ENCODE measurements at regions not wholly inside any gene's neighbourhood (a gene's known extent, or its start where the extent isn't known, plus 50 kb on each side); places are given as distances from the start of the nearest gene placed in this dataset.
A peak's percentile ranks its signal among the peaks of the same experiment; 100 is the strongest.

- H3K27me3 ChIP-seq, result peaks cover 0 to 3% of the 10 kb centered on the region in 2 donors
These were observed 956.3 kb downstream of the SLC4A3 start for GRCh38 chr2:220583725-220584124.

GRCh38 chr2:220585241-220585640 lies 957.8 kb downstream of the SLC4A3 start:
- peaks cover 0 to 3% of the 10 kb centered on the region in 2 donors for H3K27me3 ChIP-seq
- intact Hi-C loops (cut with DNase I), result no loop called here
- H3K27ac ChIP-seq, result no peak overlapping the region

More at GRCh38 chr2:220583725-220584124, 956.3 kb downstream of the SLC4A3 start:
- H3K27ac ChIP-seq, result no peak overlapping the region
- DNase-seq (no peak), ATAC-seq (no peak)
- intact Hi-C loops (cut with DNase I), result no loop called here
- no peaks in the 10 kb centered on the region for H3K4me1 ChIP-seq
- H3K36me3 ChIP-seq, result no peaks in the 10 kb centered on the region
- no peak for TF ChIP-seq CTCF (IDR thresholded peaks at IDR 0.05)
- no peak overlapping the region for H3K4me3 ChIP-seq
- H3K9me3 ChIP-seq, result no peaks in the 10 kb centered on the region

GRCh38 chr2:220586980-220587530 lies 959.6 kb downstream of the SLC4A3 start:
- Histone ChIP-seq H3K4me1 (no peaks in the 10 kb centered on the region), H3K27ac (no peak overlapping the region), H3K4me3 (no peak overlapping the region), H3K27me3 (peaks cover 0 to 3% of the 10 kb centered on the region in 2 donors), H3K9me3 (no peaks in the 10 kb centered on the region), H3K36me3 (no peaks in the 10 kb centered on the region)
- DNase-seq (peak in 2 of 4 donors; percentile 12 to 19), ATAC-seq (no peak)
- intact Hi-C loops (cut with DNase I), result no loop called here
- no peak for TF ChIP-seq CTCF (IDR thresholded peaks at IDR 0.05)

More at GRCh38 chr2:220585241-220585640, 957.8 kb downstream of the SLC4A3 start:
- ATAC-seq (no peak), DNase-seq (no peak)
- TF ChIP-seq CTCF (IDR thresholded peaks at IDR 0.05), result no peak
- H3K4me1 ChIP-seq, result no peaks in the 10 kb centered on the region
- no peaks in the 10 kb centered on the region for H3K36me3 ChIP-seq
- H3K4me3 ChIP-seq, result no peak overlapping the region
- no peaks in the 10 kb centered on the region for H3K9me3 ChIP-seq

- Histone ChIP-seq H3K27ac (no peak overlapping the region), H3K27me3 (peaks cover 0 to 3% of the 10 kb centered on the region in 2 donors), H3K36me3 (no peaks in the 10 kb centered on the region), H3K9me3 (no peaks in the 10 kb centered on the region), H3K4me1 (no peaks in the 10 kb centered on the region), H3K4me3 (no peak overlapping the region)
- ATAC-seq, result no peak
- intact Hi-C loops (cut with DNase I), result no loop called here
- no peak for TF ChIP-seq CTCF (IDR thresholded peaks at IDR 0.05)
- DNase-seq, result no peak
These were observed 960.7 kb downstream of the SLC4A3 start for GRCh38 chr2:220588148-220588547.

GRCh38 chr2:220590476-220590875 lies 963.0 kb downstream of the SLC4A3 start:
- H3K36me3 ChIP-seq, result no peaks in the 10 kb centered on the region
- peaks cover 0 to 3% of the 10 kb centered on the region in 2 donors for H3K27me3 ChIP-seq
- H3K27ac ChIP-seq, result no peak overlapping the region
- no peak for TF ChIP-seq CTCF (IDR thresholded peaks at IDR 0.05)
- DNase-seq, result no peak
- H3K9me3 ChIP-seq, result no peaks in the 10 kb centered on the region
- ATAC-seq, result no peak
- intact Hi-C loops (cut with DNase I), result no loop called here
- H3K4me3 ChIP-seq, result no peak overlapping the region
- no peaks in the 10 kb centered on the region for H3K4me1 ChIP-seq
